ENCODE measurements at regions not wholly inside any gene's neighbourhood (a gene's known extent, or its start where the extent isn't known, plus 50 kb on each side); places are given as distances from the start of the nearest gene placed in this dataset.

DNA sequence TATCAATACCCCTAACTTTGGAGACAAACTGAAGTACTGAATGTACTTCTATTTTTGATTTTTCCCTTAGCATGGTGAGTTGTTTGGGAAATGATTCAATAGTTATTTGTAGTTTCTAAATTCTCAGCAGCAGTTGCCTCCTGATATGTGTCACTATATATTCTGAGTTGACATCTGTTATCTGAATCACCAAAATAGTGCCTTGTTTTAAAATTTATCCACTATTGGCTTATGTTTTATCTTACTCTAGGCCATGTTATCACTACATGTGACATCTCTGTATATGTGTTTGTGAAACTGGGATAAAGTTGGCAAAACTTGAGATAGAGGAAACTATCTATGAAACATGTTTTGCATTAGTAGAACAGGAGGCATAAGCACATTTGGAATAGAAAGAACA is 317.6 kb downstream of the TLE4 start:
- H3K27ac ChIP-seq (ENCODE audit: low read depth, low read length) = no peak overlapping the region
- H3K4me1 ChIP-seq (ENCODE audit: insufficient read depth, low read length) = no peaks in the 10 kb centered on the region
- H3K36me3 ChIP-seq (ENCODE audit: insufficient read depth, low read length) = no peaks in the 10 kb centered on the region
- no peak overlapping the region for H3K4me3 ChIP-seq (ENCODE audit: low read depth in 1 of 2, low read length in 2 of 2)
- no peaks in the 10 kb centered on the region for H3K9me3 ChIP-seq (ENCODE audit: low read length)
- H3K9ac ChIP-seq (ENCODE audit: low read length) = no peak overlapping the region
- H3K27me3 ChIP-seq (ENCODE audit: control insufficient read depth in 1 of 2, insufficient read depth in 2 of 2, low read length in 2 of 2) = no peaks in the 10 kb centered on the region

- no peak overlapping the region for H3K9ac ChIP-seq (ENCODE audit: low read length)
- H3K4me3 ChIP-seq (ENCODE audit: low read depth in 1 of 2, low read length in 2 of 2) = no peak overlapping the region
- no peaks in the 10 kb centered on the region for H3K36me3 ChIP-seq (ENCODE audit: insufficient read depth, low read length)
- H3K9me3 ChIP-seq (ENCODE audit: low read length) = no peaks in the 10 kb centered on the region
- no peaks in the 10 kb centered on the region for H3K4me1 ChIP-seq (ENCODE audit: insufficient read depth, low read length)
- no peak overlapping the region for H3K27ac ChIP-seq (ENCODE audit: low read depth, low read length)
- no peaks in the 10 kb centered on the region for H3K27me3 ChIP-seq (ENCODE audit: control insufficient read depth in 1 of 2, insufficient read depth in 2 of 2, low read length in 2 of 2)
Observed at GRCh38 chr9:79885093-79885857, 313.5 kb downstream of the TLE4 start.

- Histone ChIP-seq H3K4me3 (ENCODE audit: low read depth in 1 of 2, low read length in 2 of 2) (no peak overlapping the region), H3K27ac (ENCODE audit: low read depth, low read length) (no peak overlapping the region), H3K27me3 (ENCODE audit: control insufficient read depth in 1 of 2, insufficient read depth in 2 of 2, low read length in 2 of 2) (no peaks in the 10 kb centered on the region), H3K36me3 (ENCODE audit: insufficient read depth, low read length) (no peaks in the 10 kb centered on the region), H3K9ac (ENCODE audit: low read length) (no peak overlapping the region), H3K9me3 (ENCODE audit: low read length) (no peaks in the 10 kb centered on the region), H3K4me1 (ENCODE audit: insufficient read depth, low read length) (no peaks in the 10 kb centered on the region)
Observed at GRCh38 chr9:79884546-79884945, 312.8 kb downstream of the TLE4 start.

DNA sequence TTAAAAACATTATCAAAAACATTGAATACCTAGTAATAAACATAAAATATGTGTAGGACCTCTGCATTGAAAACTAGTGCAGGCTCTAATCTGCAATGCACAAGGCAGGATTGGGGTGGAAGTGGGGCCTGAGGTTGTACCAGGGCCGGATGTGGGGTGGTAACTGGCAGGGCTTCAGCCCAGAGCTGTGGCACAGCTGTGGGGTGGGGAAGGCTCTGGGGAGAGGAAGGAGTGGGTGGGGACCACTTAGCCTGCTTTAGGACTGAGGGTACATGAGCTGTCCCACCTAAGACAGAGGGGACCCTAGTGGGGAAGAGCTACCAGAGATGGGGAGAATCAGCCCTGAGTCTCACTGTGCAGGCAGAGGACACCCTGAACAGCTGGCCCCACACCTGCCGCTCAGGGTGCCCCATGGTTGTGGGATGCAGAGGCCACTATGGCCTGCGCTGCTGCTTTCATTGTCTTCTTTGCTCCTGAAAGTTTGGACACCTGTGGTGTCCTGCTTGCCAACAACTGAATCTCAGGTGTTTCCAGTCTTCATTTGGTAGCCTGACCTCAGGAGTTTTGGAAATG is 311.4 kb downstream of the TLE4 start:
- H3K27me3 ChIP-seq (ENCODE audit: control insufficient read depth in 1 of 2, insufficient read depth in 2 of 2, low read length in 2 of 2) = no peaks in the 10 kb centered on the region
- H3K9ac ChIP-seq (ENCODE audit: low read length) = no peak overlapping the region
- no peaks in the 10 kb centered on the region for H3K4me1 ChIP-seq (ENCODE audit: insufficient read depth, low read length)
- H3K4me3 ChIP-seq (ENCODE audit: low read depth in 1 of 2, low read length in 2 of 2) = no peak overlapping the region
- H3K36me3 ChIP-seq (ENCODE audit: insufficient read depth, low read length) = no peaks in the 10 kb centered on the region
- no peak overlapping the region for H3K27ac ChIP-seq (ENCODE audit: low read depth, low read length)
- no peaks in the 10 kb centered on the region for H3K9me3 ChIP-seq (ENCODE audit: low read length)

- Histone ChIP-seq H3K9me3 (ENCODE audit: low read length) (no peaks in the 10 kb centered on the region), H3K4me1 (ENCODE audit: insufficient read depth, low read length) (no peaks in the 10 kb centered on the region), H3K9ac (ENCODE audit: low read length) (no peak overlapping the region), H3K36me3 (ENCODE audit: insufficient read depth, low read length) (no peaks in the 10 kb centered on the region), H3K27ac (ENCODE audit: low read depth, low read length) (no peak overlapping the region), H3K27me3 (ENCODE audit: control insufficient read depth in 1 of 2, insufficient read depth in 2 of 2, low read length in 2 of 2) (no peaks in the 10 kb centered on the region), H3K4me3 (ENCODE audit: low read depth in 1 of 2, low read length in 2 of 2) (no peak overlapping the region)
Observed at GRCh38 chr9:79880626-79881025, 308.9 kb downstream of the TLE4 start.

DNA sequence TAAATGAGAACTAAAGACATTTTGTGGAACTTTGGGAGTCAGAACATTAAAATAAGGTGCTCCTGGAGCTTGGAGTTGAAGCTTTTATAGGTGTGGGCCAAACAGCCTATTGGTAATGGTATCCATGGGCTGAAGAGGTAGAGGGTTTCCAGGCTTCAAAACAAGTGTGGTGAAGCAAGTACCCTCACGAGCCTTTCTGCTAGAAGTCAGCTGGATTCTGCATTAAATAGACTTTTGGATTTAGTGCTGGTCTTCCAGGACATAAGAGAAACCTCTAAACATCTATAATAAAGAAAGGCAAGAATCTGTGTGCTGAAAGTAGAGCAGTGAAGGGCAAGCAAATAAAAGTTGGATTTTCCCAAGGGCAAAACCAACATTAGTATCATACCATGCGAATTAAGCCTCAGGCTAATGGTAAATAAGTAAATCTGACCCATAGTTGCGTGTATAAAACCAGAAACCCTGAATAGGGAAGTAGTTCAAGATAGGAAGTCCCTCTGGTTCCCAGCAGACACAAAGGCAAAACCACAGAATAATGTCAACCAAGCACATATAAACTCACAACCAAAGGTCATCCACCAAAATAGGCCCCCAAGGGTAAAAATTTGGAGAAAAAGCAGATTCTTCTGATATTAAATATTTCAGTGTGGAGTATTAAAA is 306.3 kb downstream of the TLE4 start:
- Histone ChIP-seq H3K4me3 (ENCODE audit: low read depth in 1 of 2, low read length in 2 of 2) (no peak overlapping the region), H3K36me3 (ENCODE audit: insufficient read depth, low read length) (no peaks in the 10 kb centered on the region), H3K9me3 (ENCODE audit: low read length) (no peaks in the 10 kb centered on the region), H3K9ac (ENCODE audit: low read length) (no peak overlapping the region), H3K4me1 (ENCODE audit: insufficient read depth, low read length) (no peaks in the 10 kb centered on the region), H3K27me3 (ENCODE audit: control insufficient read depth in 1 of 2, insufficient read depth in 2 of 2, low read length in 2 of 2) (no peaks in the 10 kb centered on the region), H3K27ac (ENCODE audit: low read depth, low read length) (no peak overlapping the region)

GRCh38 chr9:79868567-79869189 is 296.9 kb downstream of the TLE4 start:
- Histone ChIP-seq H3K27me3 (ENCODE audit: control insufficient read depth in 1 of 2, insufficient read depth in 2 of 2, low read length in 2 of 2) (no peaks in the 10 kb centered on the region), H3K9me3 (ENCODE audit: low read length) (no peaks in the 10 kb centered on the region), H3K9ac (ENCODE audit: low read length) (no peak overlapping the region), H3K4me3 (ENCODE audit: low read depth in 1 of 2, low read length in 2 of 2) (no peak overlapping the region), H3K36me3 (ENCODE audit: insufficient read depth, low read length) (no peaks in the 10 kb centered on the region), H3K27ac (ENCODE audit: low read depth, low read length) (no peak overlapping the region), H3K4me1 (ENCODE audit: insufficient read depth, low read length) (no peaks in the 10 kb centered on the region)

DNA sequence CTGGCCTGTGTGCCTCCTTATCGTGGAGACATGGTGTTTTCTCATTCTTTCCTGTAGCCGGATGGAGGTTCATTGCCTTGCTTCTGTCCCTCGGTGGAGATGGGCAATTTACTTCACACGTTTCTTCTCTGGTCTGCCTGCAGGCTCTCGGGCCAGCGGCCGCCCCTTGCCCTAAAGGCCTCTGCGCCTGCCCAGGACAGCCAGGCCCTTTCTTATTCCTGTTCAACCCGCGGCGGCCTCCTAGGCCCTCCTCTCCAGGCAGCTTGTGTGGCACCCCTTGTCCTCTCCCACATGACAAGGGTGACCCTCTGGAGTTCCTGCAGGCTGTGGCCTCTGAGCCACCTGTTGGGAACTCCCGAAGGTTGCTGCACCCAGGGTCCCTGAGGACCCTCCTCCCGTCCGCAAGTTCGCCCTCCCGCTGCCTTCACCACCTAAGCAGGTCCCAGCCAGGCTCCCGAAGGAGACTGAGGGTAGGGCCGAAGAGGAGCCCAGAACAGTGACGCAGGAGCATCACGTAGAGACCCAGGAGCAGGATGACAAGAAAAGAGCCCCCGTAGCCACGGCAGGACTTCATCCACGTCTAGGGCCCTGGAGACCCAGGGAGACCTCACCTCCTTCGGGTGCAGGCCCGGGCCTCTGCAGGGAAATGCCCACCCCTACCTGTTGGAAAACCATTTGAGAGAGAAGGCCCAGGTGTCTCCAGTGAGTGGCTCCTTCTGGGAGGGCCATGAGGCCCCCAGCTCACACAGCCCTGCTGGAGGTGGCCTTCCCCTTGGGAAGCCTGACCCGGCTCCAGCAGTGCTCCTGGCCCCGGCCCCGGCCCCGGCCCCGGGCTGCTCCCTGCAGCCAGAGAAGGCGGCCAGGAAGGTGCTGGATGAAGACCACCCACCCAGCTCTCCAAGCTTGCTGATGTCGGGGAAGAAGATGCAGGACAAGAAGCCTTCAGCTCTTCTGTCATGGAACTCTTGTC is 291.4 kb downstream of the TLE4 start:
- Histone ChIP-seq H3K9me3 (ENCODE audit: low read length) (no peaks in the 10 kb centered on the region), H3K4me3 (ENCODE audit: low read depth in 1 of 2, low read length in 2 of 2) (no peak overlapping the region), H3K27ac (ENCODE audit: low read depth, low read length) (no peak overlapping the region), H3K36me3 (ENCODE audit: insufficient read depth, low read length) (no peaks in the 10 kb centered on the region), H3K9ac (ENCODE audit: low read length) (no peak overlapping the region), H3K4me1 (ENCODE audit: insufficient read depth, low read length) (no peaks in the 10 kb centered on the region), H3K27me3 (ENCODE audit: control insufficient read depth in 1 of 2, insufficient read depth in 2 of 2, low read length in 2 of 2) (no peaks in the 10 kb centered on the region)

DNA sequence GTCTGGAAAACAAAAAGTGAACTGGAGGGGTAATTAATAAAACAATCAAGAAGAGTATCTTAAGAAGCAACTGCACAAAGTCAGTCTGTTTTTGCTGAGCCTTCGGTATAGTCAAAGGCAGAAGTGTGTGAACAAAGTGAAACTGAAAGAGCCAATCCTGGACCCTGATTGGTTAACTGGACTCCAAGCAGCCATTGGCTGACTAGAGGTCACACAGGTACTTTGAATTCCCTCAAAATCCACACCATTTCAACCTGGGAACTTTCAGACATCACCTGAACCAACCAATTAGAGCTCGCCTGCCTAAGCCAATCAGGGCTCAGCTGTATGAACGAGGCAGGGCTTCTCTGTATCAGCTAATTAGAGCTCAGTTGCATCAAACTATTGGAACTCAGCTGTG is 286.7 kb downstream of the TLE4 start:
- no peak overlapping the region for H3K4me3 ChIP-seq (ENCODE audit: low read depth in 1 of 2, low read length in 2 of 2)
- H3K4me1 ChIP-seq (ENCODE audit: insufficient read depth, low read length) = no peaks in the 10 kb centered on the region
- H3K36me3 ChIP-seq (ENCODE audit: insufficient read depth, low read length) = no peaks in the 10 kb centered on the region
- no peaks in the 10 kb centered on the region for H3K9me3 ChIP-seq (ENCODE audit: low read length)
- no peak overlapping the region for H3K27ac ChIP-seq (ENCODE audit: low read depth, low read length)
- no peaks in the 10 kb centered on the region for H3K27me3 ChIP-seq (ENCODE audit: control insufficient read depth in 1 of 2, insufficient read depth in 2 of 2, low read length in 2 of 2)
- no peak overlapping the region for H3K9ac ChIP-seq (ENCODE audit: low read length)

DNA sequence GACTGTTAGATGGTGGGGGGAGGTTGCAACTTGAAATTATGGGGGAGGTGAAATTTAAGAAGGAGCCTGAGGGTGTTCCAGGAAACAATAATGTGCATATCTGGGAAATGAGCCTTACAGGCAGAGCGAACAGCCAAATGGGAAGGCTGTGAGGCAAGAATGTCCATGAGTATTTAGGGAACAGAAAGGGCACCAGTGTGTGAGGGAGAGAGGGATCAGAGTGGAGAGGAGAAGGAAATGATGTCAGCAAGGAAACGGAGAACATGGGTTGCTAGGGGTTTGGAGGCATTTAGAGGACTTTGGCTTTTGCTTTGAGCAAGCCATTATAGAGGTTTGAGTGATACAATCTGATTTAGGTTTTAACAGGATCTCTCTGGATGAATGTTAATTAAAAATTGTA is 285.4 kb downstream of the TLE4 start:
- Histone ChIP-seq H3K4me3 (ENCODE audit: low read depth in 1 of 2, low read length in 2 of 2) (no peak overlapping the region), H3K36me3 (ENCODE audit: insufficient read depth, low read length) (no peaks in the 10 kb centered on the region), H3K27me3 (ENCODE audit: control insufficient read depth in 1 of 2, insufficient read depth in 2 of 2, low read length in 2 of 2) (no peaks in the 10 kb centered on the region), H3K9me3 (ENCODE audit: low read length) (no peaks in the 10 kb centered on the region), H3K4me1 (ENCODE audit: insufficient read depth, low read length) (no peaks in the 10 kb centered on the region), H3K9ac (ENCODE audit: low read length) (no peak overlapping the region), H3K27ac (ENCODE audit: low read depth, low read length) (no peak overlapping the region)

- H3K27me3 ChIP-seq (ENCODE audit: control insufficient read depth in 1 of 2, insufficient read depth in 2 of 2, low read length in 2 of 2) = peaks cover 0 to 5% of the 10 kb centered on the region in 2 donors
- no peak overlapping the region for H3K27ac ChIP-seq (ENCODE audit: low read depth, low read length)
- no peaks in the 10 kb centered on the region for H3K4me1 ChIP-seq (ENCODE audit: insufficient read depth, low read length)
- H3K9me3 ChIP-seq (ENCODE audit: low read length) = peaks cover 13% of the 10 kb centered on the region
- no peak overlapping the region for H3K4me3 ChIP-seq (ENCODE audit: low read depth in 1 of 2, low read length in 2 of 2)
- H3K9ac ChIP-seq (ENCODE audit: low read length) = no peak overlapping the region
- no peaks in the 10 kb centered on the region for H3K36me3 ChIP-seq (ENCODE audit: insufficient read depth, low read length)
Observed at GRCh38 chr9:79847074-79847473, 275.3 kb downstream of the TLE4 start.

All from muscle layer of colon (tissue), 2 donors.